ENCODE measurements at regions not wholly inside any gene's neighbourhood (a gene's known extent, or its start where the extent isn't known, plus 50 kb on each side); places are given as distances from the start of the nearest gene placed in this dataset.

DNA sequence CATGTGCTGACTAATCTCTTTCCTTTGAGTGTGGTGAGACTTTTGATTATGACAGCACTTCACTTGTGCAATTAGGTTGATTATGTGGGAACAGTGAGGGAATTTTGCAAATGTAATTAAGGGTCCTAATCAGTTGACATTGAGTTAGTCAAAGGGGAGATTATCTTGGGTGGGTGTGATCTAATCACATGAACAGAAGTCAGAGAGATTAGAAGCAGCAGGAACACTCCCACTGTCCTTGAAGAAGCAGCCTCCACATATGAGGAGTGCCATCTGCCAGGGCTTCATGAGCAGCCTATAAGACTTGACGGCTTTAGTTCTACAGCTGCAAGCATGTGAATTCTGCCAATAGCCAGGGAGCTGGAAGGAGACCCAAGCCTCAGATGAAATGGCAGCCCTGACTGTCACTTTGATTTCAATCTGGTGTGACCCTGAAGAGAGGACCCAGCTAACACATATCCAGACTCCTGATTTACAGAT is 89.4 kb upstream of the APCDD1 start:
- peaks cover 0 to 8% (median 5%) of the 10 kb centered on the region in 4 donors for H3K9me3 ChIP-seq (ENCODE audit: control insufficient read depth in 4 of 4, insufficient read depth in 3 of 4, low read length in 3 of 4)
- WGBS, 2 donors, result 89 to 97% methylated on average over 1 of the region's 1 CpG
- H3K27me3 ChIP-seq (ENCODE audit: control insufficient read depth in 3 of 3, insufficient read depth in 3 of 3, low read length in 2 of 3), result no peaks in the 10 kb centered on the region
- TF ChIP-seq, protein P1, sequence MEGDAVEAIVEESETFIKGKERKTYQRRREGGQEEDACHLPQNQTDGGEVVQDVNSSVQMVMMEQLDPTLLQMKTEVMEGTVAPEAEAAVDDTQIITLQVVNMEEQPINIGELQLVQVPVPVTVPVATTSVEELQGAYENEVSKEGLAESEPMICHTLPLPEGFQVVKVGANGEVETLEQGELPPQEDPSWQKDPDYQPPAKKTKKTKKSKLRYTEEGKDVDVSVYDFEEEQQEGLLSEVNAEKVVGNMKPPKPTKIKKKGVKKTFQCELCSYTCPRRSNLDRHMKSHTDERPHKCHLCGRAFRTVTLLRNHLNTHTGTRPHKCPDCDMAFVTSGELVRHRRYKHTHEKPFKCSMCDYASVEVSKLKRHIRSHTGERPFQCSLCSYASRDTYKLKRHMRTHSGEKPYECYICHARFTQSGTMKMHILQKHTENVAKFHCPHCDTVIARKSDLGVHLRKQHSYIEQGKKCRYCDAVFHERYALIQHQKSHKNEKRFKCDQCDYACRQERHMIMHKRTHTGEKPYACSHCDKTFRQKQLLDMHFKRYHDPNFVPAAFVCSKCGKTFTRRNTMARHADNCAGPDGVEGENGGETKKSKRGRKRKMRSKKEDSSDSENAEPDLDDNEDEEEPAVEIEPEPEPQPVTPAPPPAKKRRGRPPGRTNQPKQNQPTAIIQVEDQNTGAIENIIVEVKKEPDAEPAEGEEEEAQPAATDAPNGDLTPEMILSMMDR (IDR thresholded peaks at IDR 0.05; ENCODE audit: control extremely low read depth, extremely low read depth), result no peak
- no peak overlapping the region for H3K9ac ChIP-seq (ENCODE audit: insufficient read depth in 1 of 2, low read length in 2 of 2)
- peaks cover 0 to 8% (median 0%) of the 10 kb centered on the region in 5 donors for H3K4me1 ChIP-seq (ENCODE audit: control insufficient read depth in 5 of 5, insufficient read depth in 5 of 5, low read length in 5 of 5)
- no peak overlapping the region for H3K27ac ChIP-seq (ENCODE audit: low read depth in 1 of 2, low read length in 1 of 2)
- no peaks in the 10 kb centered on the region for H3K36me3 ChIP-seq (ENCODE audit: control insufficient read depth in 4 of 4, insufficient read depth in 4 of 4, low read length in 4 of 4)
- no peak overlapping the region for H3K4me3 ChIP-seq
- DNase-seq, result no peak
- no peak for ATAC-seq (ENCODE audit: insufficient read depth, low FRiP score)

GRCh38 chr18:10365901-10366300 is 88.5 kb upstream of the APCDD1 start:
- TF ChIP-seq, protein P1 (IDR thresholded peaks at IDR 0.05; ENCODE audit: control extremely low read depth, extremely low read depth), result no peak
- Histone ChIP-seq H3K4me3 (no peak overlapping the region), H3K4me1 (ENCODE audit: control insufficient read depth in 5 of 5, insufficient read depth in 5 of 5, low read length in 5 of 5) (peaks cover 0 to 8% (median 0%) of the 10 kb centered on the region in 5 donors), H3K36me3 (ENCODE audit: control insufficient read depth in 4 of 4, insufficient read depth in 4 of 4, low read length in 4 of 4) (no peaks in the 10 kb centered on the region), H3K27me3 (ENCODE audit: control insufficient read depth in 3 of 3, insufficient read depth in 3 of 3, low read length in 2 of 3) (no peaks in the 10 kb centered on the region), H3K9me3 (ENCODE audit: control insufficient read depth in 4 of 4, insufficient read depth in 3 of 4, low read length in 3 of 4) (peaks cover 0 to 8% (median 5%) of the 10 kb centered on the region in 4 donors), H3K9ac (ENCODE audit: insufficient read depth in 1 of 2, low read length in 2 of 2) (no peak overlapping the region), H3K27ac (ENCODE audit: low read depth in 1 of 2, low read length in 1 of 2) (no peak overlapping the region)
- DNase-seq (peak in 2 of 3 donors; percentile 41 to 54), ATAC-seq (ENCODE audit: insufficient read depth, low FRiP score) (no peak)
- WGBS, 2 donors, result 85 to 88% methylated on average over 5 of the region's 5 CpGs

GRCh38 chr18:10367836-10368235 is 86.6 kb upstream of the APCDD1 start:
- 55 to 81% methylated on average over 3 of the region's 3 CpGs for WGBS, 2 donors
- H3K9me3 ChIP-seq (ENCODE audit: control insufficient read depth in 4 of 4, insufficient read depth in 3 of 4, low read length in 3 of 4), result peaks cover 0 to 6% (median 5%) of the 10 kb centered on the region in 4 donors
- no peak overlapping the region for H3K27ac ChIP-seq (ENCODE audit: low read depth in 1 of 2, low read length in 1 of 2)
- H3K4me3 ChIP-seq, result no peak overlapping the region
- DNase-seq (no peak), ATAC-seq (ENCODE audit: insufficient read depth, low FRiP score) (no peak)
- H3K36me3 ChIP-seq (ENCODE audit: control insufficient read depth in 4 of 4, insufficient read depth in 4 of 4, low read length in 4 of 4), result no peaks in the 10 kb centered on the region
- H3K27me3 ChIP-seq (ENCODE audit: control insufficient read depth in 3 of 3, insufficient read depth in 3 of 3, low read length in 2 of 3), result no peaks in the 10 kb centered on the region
- TF ChIP-seq, protein P1 (IDR thresholded peaks at IDR 0.05; ENCODE audit: control extremely low read depth, extremely low read depth), result no peak
- peaks cover 0 to 13% (median 0%) of the 10 kb centered on the region in 5 donors for H3K4me1 ChIP-seq (ENCODE audit: control insufficient read depth in 5 of 5, insufficient read depth in 5 of 5, low read length in 5 of 5)
- no peak overlapping the region for H3K9ac ChIP-seq (ENCODE audit: insufficient read depth in 1 of 2, low read length in 2 of 2)
